B cell (primary cell): ENCODE measurements at regions not wholly inside any gene's neighbourhood (a gene's known extent, or its start where the extent isn't known, plus 50 kb on each side); places are given as distances from the start of the nearest gene placed in this dataset.

Experiments used
- ATAC-seq: fragments of 200-7000 bp; cut with Tn5 transposase; one replicate; pipeline ENCODE4 v1.10.0; 2021; ENCODE audit warnings: low read depth, mild to moderate bottlenecking, moderate number of reproducible peaks, moderate library complexity
- CTCF ChIA-PET: fragments of 350-600 bp; sonication (Branson Sonifier 250); formaldehyde crosslinking; loops from one replicate; lab custom pipeline; 2021; ENCODE audit warnings: antibody characterized with exemption, inconsistent platforms; lab: Charles Lee
- POLR2A ChIA-PET: fragments of 350-600 bp; sonication (Branson Sonifier 250); formaldehyde crosslinking; loops from one replicate; lab custom pipeline; 2021; ENCODE audit warnings: antibody characterized with exemption; lab: Charles Lee
- DNase-seq: peaks from one replicate; pipeline ENCODE4 v3.0.0; 2013
- H2AFZ ChIP-seq: 2 replicates; pipeline ENCODE4 v1.6.1; 2012; ENCODE audit warnings: mild to moderate bottlenecking, low read depth, low read length; ENCODE audit not compliant: insufficient read depth, poor library complexity, severe bottlenecking
- H3K27ac ChIP-seq, 2 donors: 1 replicate in 1 of 2; 2 replicates in 1 of 2; pipeline ENCODE4 v1.5.1; 2012 to 2013; ENCODE audit warnings: low read length in 2 of 2, mild to moderate bottlenecking in 2 of 2, moderate library complexity in 1 of 2
- H3K27me3 ChIP-seq, 4 experiments: fragments of 200-600 bp in 1 of 4; sonication (generic) in 1 of 4; replicated peaks in 1 of 4; 1 replicate in 2 of 4; 2 replicates in 2 of 4; pipeline versions ENCODE4 v1.6.1 to v1.7.0; 2013 to 2016; ENCODE audit warnings: low read length in 3 of 4, mild to moderate bottlenecking in 2 of 4, mixed read lengths in 1 of 4, moderate library complexity in 1 of 4; ENCODE audit not compliant: insufficient read depth in 4 of 4, control insufficient read depth in 3 of 4; ENCODE audit errors: control extremely low read depth in 1 of 4
- H3K36me3 ChIP-seq, 2 experiments: replicated peaks in 1 of 2; 1 replicate in 1 of 2; 2 replicates in 1 of 2; pipeline versions ENCODE4 v1.6.1 to v1.7.1; 2013; ENCODE audit warnings: low read length in 1 of 2; ENCODE audit not compliant: insufficient read depth in 2 of 2, control insufficient read depth in 1 of 2; ENCODE audit errors: control extremely low read depth in 1 of 2, extremely low read depth in 1 of 2
- H3K4me1 ChIP-seq, 2 donors: fragments of 200-600 bp in 1 of 2; sonication (generic) in 1 of 2; 1 replicate in 1 of 2; 2 replicates in 1 of 2; pipeline versions ENCODE4 v1.5.1 to v1.6.1; 2013 to 2017; ENCODE audit warnings: low read length in 2 of 2; ENCODE audit not compliant: control insufficient read depth in 2 of 2, insufficient read depth in 2 of 2
- H3K4me2 ChIP-seq: replicated peaks from 2 replicates; pipeline ENCODE3; 2012; ENCODE audit warnings: mild to moderate bottlenecking, low read depth, low read length; ENCODE audit not compliant: poor library complexity, severe bottlenecking
- H3K4me3 ChIP-seq, 5 experiments: fragments of 200-600 bp in 1 of 5; sonication (generic) in 1 of 5; 1 replicate in 3 of 5; 2 replicates in 2 of 5; pipeline versions ENCODE4 v1.5.1 to v1.7.0; 2011 to 2016; ENCODE audit warnings: low read length in 4 of 5, mild to moderate bottlenecking in 4 of 5, low read depth in 2 of 5, control low read depth in 1 of 5, moderate library complexity in 1 of 5; ENCODE audit not compliant: insufficient read depth in 1 of 5; ENCODE audit errors: control extremely low read depth in 1 of 5, extremely low read depth in 1 of 5
- H3K79me2 ChIP-seq: fragments of 200-600 bp; sonication (generic); one replicate; pipeline ENCODE4 v1.6.0; 2016; ENCODE audit warnings: low read length; ENCODE audit not compliant: control insufficient read depth, insufficient read depth
- H3K9ac ChIP-seq: fragments of 200-600 bp; sonication (generic); 2 replicates; pipeline ENCODE4 v1.6.1; 2017; ENCODE audit warnings: mild to moderate bottlenecking, low read length, moderate library complexity
- H3K9me3 ChIP-seq, 3 donors: one replicate each; pipeline versions ENCODE4 v1.6.1 to v1.7.1; 2013; ENCODE audit warnings: low read length in 2 of 3; ENCODE audit not compliant: control insufficient read depth in 2 of 3, insufficient read depth in 1 of 3; ENCODE audit errors: control extremely low read depth in 1 of 3
- H4K20me1 ChIP-seq: 2 replicates; pipeline ENCODE4 v1.6.0; 2012; ENCODE audit warnings: mild to moderate bottlenecking, low read length; ENCODE audit not compliant: insufficient read depth, control insufficient read depth, poor library complexity, severe bottlenecking
- H3K27ac Mint-ChIP-seq: one replicate; pipeline ENCODE4 v1.8.0; 2021; ENCODE audit warnings: mixed read lengths
- H3K27me3 Mint-ChIP-seq: one replicate; pipeline ENCODE4 v1.8.0; 2021; ENCODE audit warnings: mixed read lengths
- H3K4me1 Mint-ChIP-seq: one replicate; pipeline ENCODE4 v1.8.0; 2021; ENCODE audit warnings: mixed read lengths
- H3K4me3 Mint-ChIP-seq: one replicate; pipeline ENCODE4 v1.8.0; 2021; ENCODE audit warnings: mixed read lengths
- H3K9me3 Mint-ChIP-seq: one replicate; pipeline ENCODE4 v1.8.0; 2022; ENCODE audit warnings: mixed read lengths; ENCODE audit not compliant: insufficient read depth
- EZH2 ChIP-seq: IDR thresholded peaks from 2 replicates; pipeline ENCODE4 v1.6.1; 2012; ENCODE audit warnings: borderline replicate concordance, low read depth, mild to moderate bottlenecking, moderate library complexity, low read length; ENCODE audit not compliant: insufficient read depth, poor library complexity, severe bottlenecking
- WGBS: methylation state at CpG from one replicate; pipeline ENCODE4 v1.1.5; 2013; ENCODE audit warnings: missing lambda C conversion rate; ENCODE audit not compliant: insufficient coverage; 5-methylcytosine and 5-hydroxymethylcytosine counted together
- intact Hi-C: fragments of 100-400 bp; cut with micrococcal nuclease; formaldehyde crosslinking; loops from one replicate; pipeline ENCODE4 v1.10.0; 2022
- TF ChIP-seq, protein P1 (sequence below): fragments of 200-600 bp; IDR thresholded peaks from one replicate; pipeline ENCODE4 v1.8.0; 2022; ENCODE audit warnings: antibody characterized with exemption, mild to moderate bottlenecking

DNA sequence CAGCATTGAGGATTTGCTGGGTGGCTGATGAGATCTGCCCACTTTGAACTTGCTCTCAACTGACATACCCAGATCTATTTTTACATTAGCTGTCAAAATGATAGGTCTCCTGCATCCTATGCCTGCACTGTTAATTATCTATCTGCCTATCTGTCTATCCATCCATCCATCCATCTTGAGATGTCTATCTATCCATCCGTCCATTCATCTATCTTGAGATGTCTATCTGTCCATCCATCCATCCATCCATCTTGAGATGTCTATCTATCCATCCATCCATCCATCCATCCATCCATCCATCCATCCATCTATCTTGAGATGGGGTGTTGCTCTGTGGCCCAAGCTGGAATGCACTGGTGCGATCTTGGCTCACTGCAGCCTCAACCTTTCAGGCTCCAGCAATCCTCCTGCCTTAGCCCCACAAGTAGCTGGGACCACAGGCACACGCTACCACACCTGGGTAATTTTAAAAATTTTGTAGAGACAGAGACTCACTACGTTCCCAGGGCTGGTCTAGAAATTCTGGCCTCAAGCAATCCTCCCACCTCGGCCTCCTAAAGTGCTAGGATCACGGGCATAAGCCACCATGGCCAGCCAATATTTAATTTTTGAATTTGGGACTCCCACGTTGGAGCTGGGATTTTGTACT is 159.4 kb upstream of the NSMCE3 start:
- Histone ChIP-seq H4K20me1 (no peaks in the 10 kb centered on the region), H3K79me2 (no peaks in the 10 kb centered on the region), H3K4me1 (no peaks in the 10 kb centered on the region), H3K4me2 (no peak overlapping the region), H3K36me3 (no peaks in the 10 kb centered on the region), H3K9ac (no peak overlapping the region), H2AFZ (no peak overlapping the region), H3K27ac (no peak overlapping the region), H3K9me3 (peaks cover 0 to 12% (median 0%) of the 10 kb centered on the region in 3 donors), H3K4me3 (no peak overlapping the region), H3K27me3 (no peaks in the 10 kb centered on the region)
- ATAC-seq (no peak), DNase-seq (no peak)
- Mint-ChIP-seq H3K4me1 (no peaks in the 10 kb centered on the region), H3K27ac (no peak overlapping the region), H3K27me3 (peaks cover 22% of the 10 kb centered on the region), H3K4me3 (no peak overlapping the region), H3K9me3 (peaks cover 9% of the 10 kb centered on the region)
- intact Hi-C loops: no loop called here
- WGBS: 83% methylated on average over 5 of the region's 7 CpGs
- POLR2A ChIA-PET: no interaction called here
- TF ChIP-seq, protein P1, sequence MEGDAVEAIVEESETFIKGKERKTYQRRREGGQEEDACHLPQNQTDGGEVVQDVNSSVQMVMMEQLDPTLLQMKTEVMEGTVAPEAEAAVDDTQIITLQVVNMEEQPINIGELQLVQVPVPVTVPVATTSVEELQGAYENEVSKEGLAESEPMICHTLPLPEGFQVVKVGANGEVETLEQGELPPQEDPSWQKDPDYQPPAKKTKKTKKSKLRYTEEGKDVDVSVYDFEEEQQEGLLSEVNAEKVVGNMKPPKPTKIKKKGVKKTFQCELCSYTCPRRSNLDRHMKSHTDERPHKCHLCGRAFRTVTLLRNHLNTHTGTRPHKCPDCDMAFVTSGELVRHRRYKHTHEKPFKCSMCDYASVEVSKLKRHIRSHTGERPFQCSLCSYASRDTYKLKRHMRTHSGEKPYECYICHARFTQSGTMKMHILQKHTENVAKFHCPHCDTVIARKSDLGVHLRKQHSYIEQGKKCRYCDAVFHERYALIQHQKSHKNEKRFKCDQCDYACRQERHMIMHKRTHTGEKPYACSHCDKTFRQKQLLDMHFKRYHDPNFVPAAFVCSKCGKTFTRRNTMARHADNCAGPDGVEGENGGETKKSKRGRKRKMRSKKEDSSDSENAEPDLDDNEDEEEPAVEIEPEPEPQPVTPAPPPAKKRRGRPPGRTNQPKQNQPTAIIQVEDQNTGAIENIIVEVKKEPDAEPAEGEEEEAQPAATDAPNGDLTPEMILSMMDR: no peak
- no peak for TF ChIP-seq EZH2
- CTCF ChIA-PET: no interaction called here

DNA sequence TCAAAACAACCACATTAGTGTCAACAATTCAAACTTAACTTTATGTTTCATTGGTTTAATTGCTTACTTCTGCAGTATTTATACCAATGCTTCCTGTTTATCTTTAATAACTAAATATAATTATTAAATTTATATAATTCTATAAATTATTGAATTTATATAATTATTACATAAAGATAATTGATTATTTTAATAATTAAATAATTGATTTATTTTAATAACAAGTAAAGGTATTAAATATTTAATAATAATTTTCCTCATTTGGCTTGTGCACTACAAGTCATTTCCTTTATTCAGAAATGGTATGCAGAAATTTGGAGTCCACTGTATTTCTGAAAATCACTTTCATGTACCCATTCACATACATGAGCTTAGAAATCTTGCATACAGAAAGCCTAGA is 156.2 kb upstream of the NSMCE3 start:
- H3K36me3 ChIP-seq: no peaks in the 10 kb centered on the region
- intact Hi-C loops: no loop called here
- H3K9me3 Mint-ChIP-seq: peaks cover 9% of the 10 kb centered on the region
- no peaks in the 10 kb centered on the region for H3K27me3 ChIP-seq
- peaks cover 7% of the 10 kb centered on the region for H3K27me3 Mint-ChIP-seq
- H3K4me2 ChIP-seq: no peak overlapping the region
- H3K27ac ChIP-seq: no peak overlapping the region
- H2AFZ ChIP-seq: no peak overlapping the region
- ATAC-seq (no peak), DNase-seq (no peak)
- TF ChIP-seq EZH2: no peak
- TF ChIP-seq, protein P1: no peak
- H3K9ac ChIP-seq: no peak overlapping the region
- no peak overlapping the region for H3K4me3 ChIP-seq
- H3K79me2 ChIP-seq: no peaks in the 10 kb centered on the region
- CTCF ChIA-PET: no interaction called here
- H3K4me1 ChIP-seq: no peaks in the 10 kb centered on the region
- no peak overlapping the region for H3K4me3 Mint-ChIP-seq
- POLR2A ChIA-PET: no interaction called here
- H3K9me3 ChIP-seq: peaks cover 0 to 12% (median 0%) of the 10 kb centered on the region in 3 donors
- H3K4me1 Mint-ChIP-seq: no peaks in the 10 kb centered on the region
- H4K20me1 ChIP-seq: no peaks in the 10 kb centered on the region
- no peak overlapping the region for H3K27ac Mint-ChIP-seq
